ENCODE measurements at regions not wholly inside any gene's neighbourhood (a gene's known extent, or its start where the extent isn't known, plus 50 kb on each side); places are given as distances from the start of the nearest gene placed in this dataset.

GRCh38 chr3:174639406-174639805 is 219.7 kb upstream of the NAALADL2 start:
- TF ChIP-seq CTCF (optimal IDR thresholded peaks at IDR 0.05 in 1 of 3, IDR thresholded peaks at IDR 0.05 in 1 of 3, conservative IDR thresholded peaks at IDR 0.05 in 1 of 3; ENCODE audit: extremely low read depth in 1 of 3, insufficient read depth in 2 of 3, low read length in 3 of 3) = no peak
- no peak for TF ChIP-seq EZH2 (IDR thresholded peaks at IDR 0.05; ENCODE audit: low read length)
- Histone ChIP-seq H3K9ac (ENCODE audit: control insufficient read depth, extremely low read depth, insufficient read depth, low read length) (no peak overlapping the region), H4K20me1 (ENCODE audit: control insufficient read depth, extremely low read depth, insufficient read depth, low read length) (no peaks in the 10 kb centered on the region), H3K4me3 (ENCODE audit: control insufficient read depth in 2 of 3, extremely low read depth in 1 of 3, insufficient read depth in 2 of 3, low read depth in 1 of 3, low read length in 3 of 3) (no peak overlapping the region), H3K4me2 (ENCODE audit: control insufficient read depth, extremely low read depth, insufficient read depth, low read depth, low read length) (no peak overlapping the region), H3K4me1 (ENCODE audit: control insufficient read depth, extremely low read depth, insufficient read depth, low read length) (no peaks in the 10 kb centered on the region), H3K36me3 (ENCODE audit: control insufficient read depth in 2 of 2, extremely low read depth in 1 of 2, insufficient read depth in 2 of 2, low read length in 2 of 2) (no peaks in the 10 kb centered on the region), H3K9me3 (ENCODE audit: control insufficient read depth, low read depth, low read length) (no peaks in the 10 kb centered on the region), H2AFZ (ENCODE audit: control insufficient read depth, low read length) (no peak overlapping the region), H3K27me3 (ENCODE audit: control insufficient read depth, extremely low read depth, insufficient read depth, low read length) (no peaks in the 10 kb centered on the region), H3K9me1 (ENCODE audit: control insufficient read depth, extremely low read depth, insufficient read depth, low read length) (no peaks in the 10 kb centered on the region), H3K79me2 (ENCODE audit: control insufficient read depth, insufficient read depth, low read length) (no peaks in the 10 kb centered on the region), H3K27ac (ENCODE audit: control insufficient read depth, insufficient read depth, low read length) (no peak overlapping the region)
- no peak for DNase-seq (ENCODE audit: low read depth, low spot score)
- no peak for FAIRE-seq
- dilution Hi-C loops (cut with MboI; ENCODE audit: extremely low pct_ligation_motif_present, low sequenced_read_pairs) = no loop called here

- FAIRE-seq = no peak
- no peak overlapping the region for H2AFZ ChIP-seq (ENCODE audit: control insufficient read depth, low read length)
- dilution Hi-C loops (cut with MboI; ENCODE audit: extremely low pct_ligation_motif_present, low sequenced_read_pairs) = no loop called here
- no peaks in the 10 kb centered on the region for H3K27me3 ChIP-seq (ENCODE audit: control insufficient read depth, extremely low read depth, insufficient read depth, low read length)
- H3K4me2 ChIP-seq (ENCODE audit: control insufficient read depth, extremely low read depth, insufficient read depth, low read depth, low read length) = no peak overlapping the region
- no peak for DNase-seq (ENCODE audit: low read depth, low spot score)
- no peaks in the 10 kb centered on the region for H4K20me1 ChIP-seq (ENCODE audit: control insufficient read depth, extremely low read depth, insufficient read depth, low read length)
- H3K4me3 ChIP-seq (ENCODE audit: control insufficient read depth in 2 of 3, extremely low read depth in 1 of 3, insufficient read depth in 2 of 3, low read depth in 1 of 3, low read length in 3 of 3) = no peak overlapping the region
- H3K9me3 ChIP-seq (ENCODE audit: control insufficient read depth, low read depth, low read length) = no peaks in the 10 kb centered on the region
- H3K27ac ChIP-seq (ENCODE audit: control insufficient read depth, insufficient read depth, low read length) = no peak overlapping the region
- no peaks in the 10 kb centered on the region for H3K4me1 ChIP-seq (ENCODE audit: control insufficient read depth, extremely low read depth, insufficient read depth, low read length)
- H3K9me1 ChIP-seq (ENCODE audit: control insufficient read depth, extremely low read depth, insufficient read depth, low read length) = no peaks in the 10 kb centered on the region
- no peaks in the 10 kb centered on the region for H3K79me2 ChIP-seq (ENCODE audit: control insufficient read depth, insufficient read depth, low read length)
- H3K9ac ChIP-seq (ENCODE audit: control insufficient read depth, extremely low read depth, insufficient read depth, low read length) = no peak overlapping the region
- H3K36me3 ChIP-seq (ENCODE audit: control insufficient read depth in 2 of 2, extremely low read depth in 1 of 2, insufficient read depth in 2 of 2, low read length in 2 of 2) = no peaks in the 10 kb centered on the region
- TF ChIP-seq CTCF (optimal IDR thresholded peaks at IDR 0.05 in 1 of 3, IDR thresholded peaks at IDR 0.05 in 1 of 3, conservative IDR thresholded peaks at IDR 0.05 in 1 of 3; ENCODE audit: extremely low read depth in 1 of 3, insufficient read depth in 2 of 3, low read length in 3 of 3) (no peak), EZH2 (IDR thresholded peaks at IDR 0.05; ENCODE audit: low read length) (no peak)
These were observed 219.2 kb upstream of the NAALADL2 start for GRCh38 chr3:174639970-174640369.

Data from keratinocyte (primary cell).